ENCODE measurements at regions not wholly inside any gene's neighbourhood (a gene's known extent, or its start where the extent isn't known, plus 50 kb on each side); places are given as distances from the start of the nearest gene placed in this dataset.
"Not testable (repeated sequence)": the region's sequence is repeated elsewhere in the genome, so short reads cannot be mapped to it uniquely, and the experiment has no call there.

DNA sequence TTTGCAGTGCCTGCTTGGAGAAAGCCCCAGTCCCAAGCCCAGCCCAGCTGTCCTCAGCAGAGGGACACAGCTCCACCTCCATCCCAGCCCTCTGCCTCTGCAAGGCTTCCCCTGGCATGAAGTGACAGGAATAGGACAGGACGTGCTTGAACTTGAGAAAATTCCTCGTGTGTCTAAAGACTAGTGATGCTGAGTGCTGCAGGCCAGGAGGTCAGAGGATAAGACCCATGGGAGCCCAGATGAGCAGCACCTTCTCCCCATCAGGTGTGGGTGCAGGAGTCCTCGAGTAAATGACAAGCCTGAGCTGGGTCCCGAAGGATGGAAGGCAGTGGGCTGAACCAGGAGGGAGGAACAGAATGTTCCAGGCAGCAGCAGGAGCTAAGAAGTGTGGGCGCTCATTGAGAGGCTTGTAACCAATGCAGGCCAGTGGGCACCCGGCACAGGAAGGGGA is 67.8 kb upstream of the UXS1 start:
- DNase-seq (ENCODE audit: insufficient read length, low spot score) (no peak), FAIRE-seq (no peak)

DNA sequence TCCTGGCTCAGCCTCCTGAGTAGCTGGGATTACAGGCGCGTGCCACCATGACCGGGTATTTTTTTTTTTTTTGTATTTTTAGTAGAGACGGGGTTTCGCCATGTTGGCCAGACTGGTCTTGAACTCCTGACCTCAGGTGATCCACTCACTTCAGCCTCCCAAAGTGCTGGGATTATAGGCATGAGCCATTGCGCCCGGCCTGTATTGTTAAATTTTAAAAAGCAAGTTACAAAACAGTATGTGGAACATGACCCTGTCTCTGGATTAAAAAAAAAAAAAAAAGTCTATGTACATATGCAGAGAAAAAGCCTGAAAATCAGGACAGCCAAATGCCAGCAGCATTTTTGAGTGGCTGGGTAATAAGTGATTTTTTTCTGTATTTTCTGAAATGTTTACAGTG is 64.8 kb upstream of the UXS1 start:
- not testable (repeated sequence) for FAIRE-seq; DNase-seq (ENCODE audit: insufficient read length, low spot score)

DNA sequence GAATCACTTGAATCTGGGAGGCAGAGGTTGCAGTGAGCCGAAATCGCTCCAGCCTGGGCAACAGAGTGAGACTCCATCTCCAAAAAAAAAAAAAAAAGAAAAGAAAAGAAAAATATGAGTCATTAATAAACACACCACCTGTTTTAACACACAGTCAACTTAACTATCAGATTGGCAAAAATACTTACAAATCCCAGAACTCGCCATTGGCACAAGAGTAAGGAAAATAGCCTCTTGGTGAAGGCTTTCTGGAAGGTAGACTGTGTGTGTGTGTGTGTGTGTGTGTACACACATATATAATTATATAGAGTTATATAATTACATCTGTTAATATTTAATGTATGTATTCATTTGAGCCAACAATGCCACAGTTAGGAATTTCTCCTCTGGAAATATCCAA is 63.7 kb upstream of the UXS1 start:
- FAIRE-seq (no peak), DNase-seq (ENCODE audit: insufficient read length, low spot score) (no peak)

DNA sequence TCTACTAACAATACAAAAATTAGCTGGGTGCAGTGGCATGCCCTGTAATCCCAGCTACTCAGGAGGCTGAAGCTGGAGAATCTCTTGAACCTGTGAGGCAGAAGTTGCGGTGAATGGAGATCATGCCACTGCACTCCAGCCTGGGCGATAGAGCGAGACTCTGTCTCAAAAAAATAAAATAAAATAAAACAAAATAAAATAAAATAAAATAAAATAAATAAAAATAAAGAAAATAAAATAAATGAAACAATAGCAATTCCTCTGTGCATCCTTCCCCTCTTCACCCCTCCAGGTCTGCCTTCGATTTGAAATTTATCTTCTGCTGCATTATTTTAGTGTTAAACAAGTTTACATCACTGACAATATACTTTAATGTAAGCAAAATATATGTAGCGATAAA is 63.0 kb upstream of the UXS1 start:
- DNase-seq (ENCODE audit: insufficient read length, low spot score) (no peak), FAIRE-seq (no peak)

DNA sequence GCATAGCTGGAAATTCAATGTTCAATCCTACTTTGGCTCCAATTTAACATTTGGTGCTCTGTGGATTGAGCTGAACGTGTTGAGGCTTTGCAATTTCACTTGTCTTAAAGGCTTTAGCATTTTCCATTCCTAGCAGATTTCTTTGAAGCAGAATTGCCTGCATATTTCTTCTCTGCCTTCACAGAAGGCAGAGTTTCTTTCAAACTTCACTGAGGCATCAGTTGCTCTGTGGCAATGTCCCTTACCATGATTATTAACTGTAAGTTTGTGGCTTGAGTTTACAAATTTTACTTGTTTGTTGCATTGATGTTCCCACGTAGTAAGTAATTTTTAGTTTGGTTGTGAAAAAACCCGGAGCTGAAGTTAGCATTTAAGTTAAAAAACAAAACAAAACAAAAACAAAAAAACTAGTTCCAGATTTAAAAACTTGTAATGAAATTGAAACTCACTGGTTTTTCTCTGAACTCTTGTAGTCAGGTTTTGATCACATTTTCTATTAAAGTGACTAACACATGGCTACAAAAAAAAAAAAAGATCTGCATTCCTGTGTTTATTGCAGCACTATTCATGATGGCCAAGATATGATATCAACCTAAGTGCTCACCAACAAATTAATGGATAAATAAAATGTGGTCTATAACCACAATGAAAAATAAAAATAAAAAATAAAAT is 55.2 kb upstream of the UXS1 start:
- not testable (repeated sequence) for DNase-seq (ENCODE audit: insufficient read length, low spot score); FAIRE-seq

DNA sequence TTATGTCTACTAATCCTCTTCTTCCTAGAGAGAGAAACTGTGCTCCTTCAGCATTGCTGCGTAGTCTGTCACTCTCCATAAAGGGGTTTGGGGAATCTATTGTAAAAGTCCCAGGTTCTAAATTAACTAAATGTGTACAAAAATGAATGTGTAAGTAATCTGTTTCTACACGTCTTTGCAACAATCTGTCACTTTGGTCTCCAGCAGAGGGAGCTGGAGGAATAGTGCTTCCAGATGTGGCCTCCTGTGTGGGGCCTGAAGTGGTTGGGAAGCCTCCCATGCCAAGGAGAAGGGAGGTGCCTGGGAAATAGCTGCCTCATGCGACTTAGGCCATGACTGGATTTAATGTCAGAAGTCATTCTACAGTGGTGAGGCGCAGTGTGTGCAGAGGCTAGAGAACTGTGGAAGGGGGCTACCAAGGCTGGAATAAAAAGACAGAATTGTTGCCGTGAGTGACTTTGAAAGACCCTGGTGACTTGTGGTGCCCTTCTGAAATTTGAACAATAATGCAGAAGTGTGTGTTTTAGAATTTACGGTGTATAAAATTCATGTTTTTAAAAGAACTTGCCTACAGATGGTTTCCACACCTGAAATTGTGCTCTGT is 54.5 kb upstream of the UXS1 start:
- FAIRE-seq; DNase-seq (ENCODE audit: insufficient read length, low spot score): not testable (repeated sequence)

Measured in GM19239 (cell line).